ENCODE measurements at regions not wholly inside any gene's neighbourhood (a gene's known extent, or its start where the extent isn't known, plus 50 kb on each side); places are given as distances from the start of the nearest gene placed in this dataset.
A peak's percentile ranks its signal among the peaks of the same experiment; 100 is the strongest.

DNA sequence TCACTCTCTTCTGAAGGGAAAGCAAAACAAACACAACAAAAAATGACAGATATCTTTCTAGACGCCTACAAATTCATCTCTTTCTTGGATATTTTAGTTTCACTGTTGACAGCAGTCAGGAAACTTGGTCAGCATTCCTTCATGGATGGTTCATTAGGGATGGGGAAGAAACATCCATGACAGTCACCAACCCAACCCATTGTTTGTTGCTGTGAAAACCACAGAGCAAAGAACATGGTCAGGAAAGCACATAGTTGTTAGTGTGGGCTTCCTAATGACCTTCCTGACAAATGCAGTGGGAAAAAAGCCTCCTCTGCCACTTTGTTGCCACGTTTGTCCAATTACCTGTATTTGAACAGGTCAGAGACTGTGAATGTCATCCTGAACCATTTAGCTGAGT, 139.8 kb upstream of the SNX19 start:
- DNase-seq, result no peak

- DNase-seq, result no peak
Measured at GRCh38 chr11:131063638-131064037, 147.4 kb upstream of the SNX19 start.

DNA sequence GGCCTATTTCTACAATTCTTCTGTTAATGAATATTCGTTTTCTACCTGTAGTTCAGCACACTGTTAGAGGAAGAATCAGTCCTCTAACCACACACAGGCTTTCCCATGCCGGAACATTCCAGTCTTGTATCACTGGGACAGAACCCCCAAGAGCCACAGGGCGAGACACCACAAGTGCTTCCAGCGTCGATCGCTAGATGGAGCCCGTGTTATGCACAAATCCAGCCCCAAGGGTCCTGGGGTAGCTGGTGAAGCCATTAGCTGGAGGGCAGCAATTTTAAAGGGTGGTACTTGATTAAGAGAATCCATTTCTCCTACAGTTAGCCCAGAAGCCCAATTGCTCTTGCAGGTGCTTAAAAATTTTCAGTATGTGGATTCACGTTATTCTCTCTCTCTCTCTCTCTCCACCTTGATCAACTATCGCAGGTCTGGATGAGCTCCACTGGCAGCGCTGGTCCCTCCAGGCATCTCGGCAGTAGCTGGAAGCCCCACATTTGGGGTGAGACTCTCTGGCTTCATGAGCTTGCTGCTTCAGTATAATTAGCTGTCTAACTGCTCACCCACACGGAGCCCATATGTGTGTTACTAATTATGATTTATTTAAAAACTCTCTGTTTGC, 148.2 kb upstream of the SNX19 start:
- DNase-seq, result peak in 1 of 2 experiments; percentile 1

DNA sequence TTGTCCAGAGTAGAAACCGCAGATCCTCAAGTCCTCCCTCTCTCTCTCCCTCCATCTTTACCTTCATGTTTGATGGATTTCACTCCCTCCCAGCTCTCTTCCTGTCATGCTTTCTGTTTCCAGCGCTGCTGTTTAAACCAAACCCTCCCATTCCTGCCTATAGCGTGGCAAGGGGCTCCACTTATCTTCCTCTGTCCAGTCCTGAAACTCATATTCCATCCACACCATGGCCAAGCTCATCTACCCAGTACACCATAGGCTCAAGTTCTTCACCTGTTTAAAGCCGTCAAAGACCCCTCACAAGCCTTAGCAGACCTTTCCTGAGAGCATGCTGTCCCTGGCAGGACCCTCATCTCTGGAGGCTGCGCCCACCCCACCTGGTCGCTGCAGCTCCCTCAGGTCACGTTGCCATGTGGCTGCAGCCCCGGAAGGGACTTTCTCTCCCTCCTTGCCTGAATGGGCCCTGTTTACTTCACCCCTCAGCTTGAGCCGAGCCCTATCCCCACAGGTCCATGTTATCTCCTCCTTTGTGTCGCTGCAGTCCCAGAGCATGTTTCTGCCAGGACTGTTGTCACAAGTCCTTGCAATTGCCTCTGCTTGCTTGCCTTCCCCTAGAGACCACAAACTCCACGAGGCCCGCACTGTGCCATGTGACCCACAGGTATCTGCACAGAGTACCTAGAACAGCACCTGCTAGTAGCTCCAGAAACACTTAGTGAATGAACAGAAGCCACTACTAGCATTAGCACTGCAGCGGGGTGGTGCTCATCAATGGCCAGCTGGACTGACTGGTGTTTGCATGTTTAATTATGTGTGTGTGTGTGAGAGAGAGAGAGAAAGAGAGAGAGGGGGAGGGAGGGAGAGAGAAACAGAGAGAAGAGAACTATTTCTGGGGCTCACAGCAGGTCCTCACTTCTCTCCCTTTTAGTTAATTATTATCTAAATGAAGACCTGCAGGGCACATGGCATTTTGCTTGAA, 149.4 kb upstream of the SNX19 start:
- no peak for DNase-seq

DNA sequence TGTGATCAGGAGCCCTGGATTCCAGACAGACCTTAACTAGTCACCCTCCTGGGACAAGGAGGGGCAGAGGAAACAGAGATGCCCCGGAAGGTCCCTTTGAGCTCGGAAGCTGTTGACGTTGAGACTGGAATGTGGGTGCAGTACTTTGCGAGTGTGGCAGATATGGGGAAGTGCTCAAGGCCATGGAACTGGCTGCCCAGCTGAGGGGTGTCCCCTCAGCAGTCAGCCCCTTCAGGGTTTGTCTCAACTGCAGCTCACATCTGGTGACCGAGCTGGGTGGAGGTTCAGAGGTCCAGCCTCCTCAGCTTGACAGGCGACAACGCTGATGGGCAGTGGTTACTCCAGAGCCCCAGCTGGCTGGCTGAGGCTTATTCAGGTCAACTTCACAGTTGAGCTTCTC, 150.3 kb upstream of the SNX19 start:
- DNase-seq, result no peak

- no peak for DNase-seq
Measured at GRCh38 chr11:131070365-131070764, 154.1 kb upstream of the SNX19 start.

- DNase-seq, result no peak
Measured at GRCh38 chr11:131073167-131073566, 156.9 kb upstream of the SNX19 start.

- no peak for DNase-seq
Measured at GRCh38 chr11:131074573-131074972, 158.3 kb upstream of the SNX19 start.

DNA sequence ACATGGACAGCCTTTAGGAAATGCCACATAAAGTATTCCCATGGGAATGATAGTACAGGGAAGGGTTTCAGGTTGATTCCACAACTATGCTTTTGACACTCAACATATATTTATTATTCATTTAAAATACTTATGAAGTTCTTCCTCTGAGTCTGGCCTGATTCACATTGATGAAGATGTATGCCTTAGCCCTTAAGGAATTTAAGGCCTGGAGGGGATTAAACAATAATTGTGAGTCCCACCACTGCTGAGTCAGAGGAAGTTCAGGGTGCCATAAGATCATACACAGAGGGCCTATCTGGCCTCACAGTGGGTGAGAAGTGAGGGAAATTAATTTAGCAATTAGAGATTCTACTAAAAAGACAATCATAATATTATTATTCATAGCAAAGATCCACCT, 161.1 kb upstream of the SNX19 start:
- no peak for DNase-seq

GRCh38 chr11:131079036-131079435, 162.8 kb upstream of the SNX19 start:
- no peak for DNase-seq

- no peak for DNase-seq
Measured at GRCh38 chr11:131089727-131090245, 173.5 kb upstream of the SNX19 start.

DNA sequence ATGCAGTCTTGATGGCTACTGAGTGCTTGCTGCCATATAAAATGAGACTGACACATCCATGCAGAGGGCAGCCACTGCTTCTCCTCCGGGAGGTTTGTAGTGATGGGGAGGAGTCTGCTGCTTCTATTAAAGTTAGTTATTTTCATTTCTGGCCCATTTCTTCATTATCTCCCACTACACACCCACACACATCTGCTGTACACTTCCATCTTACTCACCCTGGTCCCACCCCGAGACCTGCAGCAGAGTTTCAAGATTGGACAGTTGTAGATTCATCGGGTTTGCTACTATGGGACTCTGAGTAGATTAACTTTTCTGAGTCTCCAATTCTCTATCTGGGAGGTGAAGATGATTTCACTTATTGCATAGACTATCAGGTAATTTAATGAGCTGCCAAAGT, 176.2 kb upstream of the SNX19 start:
- DNase-seq, result no peak

DNA sequence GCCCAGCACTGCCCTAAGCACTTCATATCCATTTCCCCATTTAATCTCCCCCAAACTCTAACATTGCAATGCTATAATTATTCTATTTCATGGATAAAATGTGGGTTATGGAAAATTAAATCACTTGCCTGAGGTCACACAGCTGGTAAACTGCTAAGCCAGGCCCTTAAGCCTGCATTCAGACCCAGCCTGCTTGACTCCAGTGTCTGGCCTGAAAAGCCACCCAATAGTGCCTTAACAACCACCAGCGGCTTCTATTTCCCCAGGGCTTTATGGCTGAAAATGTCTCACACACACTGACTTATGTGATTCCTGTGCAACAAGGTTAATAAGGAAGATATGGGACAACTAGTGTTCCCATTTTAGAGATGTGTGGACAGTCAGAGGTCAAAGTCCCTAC, 178.5 kb upstream of the SNX19 start:
- DNase-seq, result no peak

DNA sequence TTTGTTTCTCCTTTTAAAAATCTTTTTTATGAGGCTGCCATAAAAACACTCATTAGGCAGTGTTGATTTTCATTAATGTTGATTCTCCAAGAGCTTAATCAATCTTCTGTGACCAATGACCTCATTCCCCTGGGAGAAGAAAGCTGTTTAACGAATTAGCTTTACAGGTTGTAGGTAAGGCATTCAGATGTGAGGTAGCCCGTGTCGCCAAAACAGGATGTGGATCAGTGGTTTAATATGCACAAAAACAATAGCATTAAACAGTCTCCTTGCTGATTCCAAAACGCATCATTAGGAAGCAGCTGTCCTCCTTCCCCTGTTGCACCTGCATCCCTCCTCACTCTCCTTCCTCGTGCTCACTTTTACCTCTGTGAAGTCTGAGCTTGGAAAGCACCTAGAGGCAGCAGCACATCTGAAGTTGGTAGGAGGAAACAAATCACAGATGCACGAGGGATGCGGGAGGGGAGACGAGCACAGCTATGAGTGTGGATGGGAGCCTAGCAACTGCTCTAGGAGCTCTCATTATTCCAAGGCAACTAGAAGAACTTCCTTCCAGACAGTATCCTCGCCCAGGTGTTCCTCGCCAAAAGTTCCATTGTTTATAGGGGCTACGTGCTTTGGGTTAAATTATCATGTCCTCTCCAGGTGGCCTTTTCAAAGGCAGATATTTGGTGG, 179.4 kb upstream of the SNX19 start:
- no peak for DNase-seq

DNA sequence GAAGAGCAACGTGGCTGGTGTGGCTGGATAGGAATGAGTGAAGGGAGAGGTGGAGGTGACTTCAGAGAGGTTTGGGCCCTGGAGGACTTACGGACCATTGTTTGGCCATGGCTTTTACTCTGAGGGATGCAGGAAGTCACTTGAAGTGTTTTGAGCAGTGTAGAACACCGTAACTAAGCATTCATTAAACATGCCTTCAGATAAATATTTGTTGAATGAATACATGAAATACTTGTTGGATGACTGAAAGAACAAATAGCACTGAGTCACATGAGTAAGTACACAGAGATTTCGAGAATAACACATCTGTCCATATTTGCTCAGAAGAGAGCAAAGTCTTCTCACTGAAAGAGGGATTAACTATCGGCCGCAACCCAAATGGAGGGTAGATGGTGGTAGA, 182.7 kb upstream of the SNX19 start:
- DNase-seq, result no peak

DNA sequence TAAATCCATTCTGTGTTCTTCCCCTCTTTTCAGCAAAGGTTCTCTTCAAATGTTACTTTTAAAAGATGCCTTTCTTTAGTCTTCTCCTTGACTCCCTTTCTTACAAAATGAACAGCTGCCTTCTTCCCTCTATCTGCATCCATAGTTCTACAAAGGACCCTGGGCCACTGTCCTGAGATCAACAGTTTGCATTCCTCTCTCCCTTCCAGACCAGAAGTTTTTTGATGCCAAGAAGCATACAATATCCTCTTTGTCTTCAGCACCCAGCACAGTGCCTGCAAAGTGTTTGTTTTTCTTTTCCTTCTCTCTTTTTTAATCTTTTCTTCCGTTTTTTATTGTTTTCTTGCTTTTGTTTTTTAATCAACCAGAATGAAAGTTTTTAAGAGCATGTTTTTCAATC, 183.5 kb upstream of the SNX19 start:
- no peak for DNase-seq

DNA sequence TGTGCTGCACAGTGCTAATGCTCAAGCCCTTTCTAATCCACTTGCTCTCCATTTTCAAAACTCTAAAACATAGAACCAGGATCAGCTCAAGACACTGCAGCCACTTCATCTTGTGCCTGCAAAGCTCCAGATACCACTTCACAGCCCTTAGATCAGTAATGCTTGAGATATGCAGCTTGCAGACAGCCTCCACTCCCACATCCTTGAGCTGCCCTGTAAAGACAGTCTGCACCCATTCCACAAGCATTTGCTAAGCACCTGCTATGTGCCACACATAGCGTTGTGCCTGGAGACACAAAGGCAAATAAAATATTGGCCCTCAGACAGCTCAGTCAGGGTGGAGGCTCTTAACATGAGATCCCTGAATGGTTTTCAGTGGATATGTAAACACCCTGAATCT, 192.5 kb upstream of the SNX19 start:
- DNase-seq, result no peak

DNA sequence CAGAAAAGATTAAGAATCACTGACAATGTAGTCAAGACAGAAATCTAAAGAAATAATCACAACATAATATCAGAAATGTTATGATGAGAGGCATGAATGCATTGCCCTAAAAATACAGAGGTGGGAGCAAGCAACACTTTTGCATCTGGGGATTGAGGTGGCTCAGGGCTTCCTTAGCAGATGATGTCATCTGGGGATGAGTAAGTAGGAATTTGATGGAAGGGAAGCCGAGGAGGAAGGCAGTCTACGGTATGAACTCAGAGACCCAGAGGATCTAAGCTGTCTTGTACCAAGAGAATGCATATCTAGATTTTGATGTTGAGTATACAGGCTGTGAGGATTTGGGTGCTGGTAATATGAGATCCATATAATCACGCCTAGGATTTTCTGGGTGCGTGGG, 193.0 kb upstream of the SNX19 start:
- DNase-seq, result no peak

DNA sequence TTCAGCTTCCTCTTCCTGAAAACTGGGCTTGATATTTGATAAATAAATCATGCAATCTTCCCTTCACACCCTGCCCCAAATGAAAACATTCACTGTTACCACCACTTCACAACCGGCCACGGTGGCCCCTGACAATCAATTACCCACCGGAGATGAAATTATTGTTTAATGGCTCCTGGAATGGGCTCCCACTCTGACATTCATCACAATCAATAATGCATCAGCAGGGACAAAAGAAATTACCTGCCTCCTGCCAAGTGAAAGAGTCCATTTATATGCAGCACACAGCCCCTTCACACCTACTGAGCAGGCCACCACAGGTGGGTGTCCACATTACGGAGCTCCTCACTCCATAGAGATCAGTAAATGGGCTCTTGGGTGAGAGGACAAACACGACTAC, 193.5 kb upstream of the SNX19 start:
- no peak for DNase-seq

DNA sequence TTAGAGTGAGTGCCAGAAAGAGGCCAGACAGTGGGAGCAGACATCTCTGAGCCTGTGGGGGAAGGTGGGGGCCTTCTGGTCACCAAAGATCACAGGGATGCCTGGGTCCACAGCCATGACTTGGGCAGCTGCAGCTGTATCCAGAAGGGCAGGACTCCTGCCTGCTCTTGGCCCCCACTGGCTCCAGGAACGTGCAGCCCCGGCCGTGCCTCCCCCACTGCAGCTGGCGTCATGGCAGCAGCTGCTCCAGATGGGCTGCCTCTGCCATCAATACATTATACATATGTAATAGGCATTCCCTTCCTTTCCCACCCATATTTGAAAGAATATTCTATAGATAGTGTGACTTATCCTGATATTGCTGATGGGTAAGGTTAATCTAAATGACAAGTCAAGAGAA, 195.5 kb upstream of the SNX19 start:
- DNase-seq, result no peak

- DNase-seq, result no peak
Measured at GRCh38 chr11:131118247-131118646, 202.0 kb upstream of the SNX19 start.

GRCh38 chr11:131121426-131122333, 205.4 kb upstream of the SNX19 start:
- DNase-seq, result no peak

GRCh38 chr11:131122448-131122847, 206.2 kb upstream of the SNX19 start:
- DNase-seq, result no peak
